SU-DHL-6 (cell line): ENCODE measurements at regions not wholly inside any gene's neighbourhood (a gene's known extent, or its start where the extent isn't known, plus 50 kb on each side); places are given as distances from the start of the nearest gene placed in this dataset.
A peak's percentile ranks its signal among the peaks of the same experiment; 100 is the strongest.

ENCODE experiments used
- H2AFZ ChIP-seq: fragments of 200-600 bp; sonication (generic); 2 replicates; pipeline ENCODE4 v1.6.1; 2014; ENCODE audit warnings: low read depth, mild to moderate bottlenecking, moderate library complexity, mixed read lengths, antibody characterized with exemption, low read length; ENCODE audit not compliant: severe bottlenecking
- H3F3A ChIP-seq: fragments of 200-600 bp; shearing (Covaris generic); 2 replicates; pipeline ENCODE4 v1.6.0; 2016; ENCODE audit warnings: antibody characterized with exemption, mild to moderate bottlenecking; ENCODE audit not compliant: insufficient read depth
- H3K27ac ChIP-seq: fragments of 200-600 bp; sonication (generic); 2 replicates; pipeline ENCODE4 v1.5.1; 2016; ENCODE audit warnings: low read depth, mild to moderate bottlenecking, low read length, moderate library complexity, mixed read lengths
- H3K27me3 ChIP-seq: fragments of 200-600 bp; sonication (generic), shearing (Covaris generic); 2 replicates; pipeline ENCODE4 v1.6.0; 2014; ENCODE audit warnings: mild to moderate bottlenecking, low read length
- H3K36me3 ChIP-seq: fragments of 200-600 bp; sonication (generic); 2 replicates; pipeline ENCODE4 v1.6.1; 2014; ENCODE audit warnings: mild to moderate bottlenecking, low read length, mixed read lengths
- H3K4me2 ChIP-seq: fragments of 300-600, 200-600 bp; shearing (Covaris generic), sonication (generic); 2 replicates; pipeline ENCODE4 v1.6.0; 2014; ENCODE audit warnings: low read length, low read depth, mild to moderate bottlenecking; ENCODE audit not compliant: poor library complexity, severe bottlenecking
- H3K4me3 ChIP-seq: fragments of 200-600 bp; sonication (generic); 2 replicates; pipeline ENCODE4 v1.5.1; 2014; ENCODE audit warnings: antibody characterized with exemption, low read length, mild to moderate bottlenecking, mixed read lengths; ENCODE audit not compliant: insufficient read depth, poor library complexity, severe bottlenecking
- H3K79me2 ChIP-seq: fragments of 200-600 bp; sonication (generic); 2 replicates; pipeline ENCODE4 v1.6.1; 2014; ENCODE audit warnings: mild to moderate bottlenecking, low read length, moderate library complexity; ENCODE audit not compliant: insufficient read depth
- H3K9ac ChIP-seq: fragments of 200-600 bp; sonication (generic); 2 replicates; pipeline ENCODE4 v1.7.0; 2014; ENCODE audit warnings: mild to moderate bottlenecking, low read length
- H3K9me2 ChIP-seq: fragments of 200-600 bp; sonication (generic); replicated peaks from 2 replicates; pipeline ENCODE4 v1.6.1; 2014; ENCODE audit warnings: low read length; ENCODE audit not compliant: insufficient read depth
- H3K9me3 ChIP-seq: fragments of 200-600 bp; sonication (generic); 2 replicates; pipeline ENCODE4 v1.6.1; 2014; ENCODE audit warnings: low read length, mixed read lengths; ENCODE audit not compliant: insufficient read depth
- H4K20me1 ChIP-seq: fragments of 200-600 bp; sonication (generic); 2 replicates; pipeline ENCODE4 v1.6.1; 2014; ENCODE audit warnings: low read depth, mild to moderate bottlenecking, antibody characterized with exemption, low read length, moderate library complexity, mixed read lengths
- CTCF ChIP-seq: fragments of 200-600 bp; sonication (generic); IDR thresholded peaks from one replicate; pipeline ENCODE4 v1.5.1; 2017; ENCODE audit warnings: antibody characterized with exemption, mild to moderate bottlenecking, low read length, moderate library complexity; ENCODE audit not compliant: insufficient read depth, poor library complexity, severe bottlenecking
- EZH2phosphoT487 ChIP-seq: fragments of 200-600 bp; sonication (generic), shearing (Covaris generic); conservative IDR thresholded peaks from 2 replicates; pipeline ENCODE4 v1.6.1; 2018; ENCODE audit warnings: mild to moderate bottlenecking, antibody characterized with exemption, low read length, moderate library complexity, mixed read lengths

GRCh38 chr3:83968356-83968755, 990.4 kb upstream of the CADM2 start:
- Histone ChIP-seq H4K20me1 (no peaks in the 10 kb centered on the region), H3K9me2 (no peaks in the 10 kb centered on the region), H3K4me2 (no peak overlapping the region), H3K79me2 (no peaks in the 10 kb centered on the region), H2AFZ (no peak overlapping the region), H3K27ac (no peak overlapping the region), H3K9me3 (peaks cover 11% of the 10 kb centered on the region; the same call in 1 of the 2 replicates), H3K27me3 (no peaks in the 10 kb centered on the region), H3K9ac (no peak overlapping the region), H3K4me3 (no peak overlapping the region), H3K36me3 (no peaks in the 10 kb centered on the region), H3F3A (no peaks in the 10 kb centered on the region)
- TF ChIP-seq EZH2phosphoT487 (no peak), CTCF (no peak)

- Histone ChIP-seq H3K9me3 (peaks cover 7% of the 10 kb centered on the region; the same call in 1 of the 2 replicates), H2AFZ (peak overlapping the region; percentile 57), H3K79me2 (no peaks in the 10 kb centered on the region), H3K9me2 (no peaks in the 10 kb centered on the region), H3F3A (no peaks in the 10 kb centered on the region), H3K9ac (no peak overlapping the region), H3K27ac (no peak overlapping the region), H3K4me3 (no peak overlapping the region), H3K4me2 (no peak overlapping the region), H3K36me3 (no peaks in the 10 kb centered on the region), H4K20me1 (no peaks in the 10 kb centered on the region), H3K27me3 (no peaks in the 10 kb centered on the region)
- TF ChIP-seq CTCF (no peak), EZH2phosphoT487 (no peak)
Measured at GRCh38 chr3:83971666-83972065, 987.1 kb upstream of the CADM2 start.

GRCh38 chr3:84008623-84009022, 950.2 kb upstream of the CADM2 start:
- H3F3A ChIP-seq = no peaks in the 10 kb centered on the region
- no peaks in the 10 kb centered on the region for H4K20me1 ChIP-seq
- H3K27ac ChIP-seq = no peak overlapping the region
- H3K36me3 ChIP-seq = no peaks in the 10 kb centered on the region
- no peaks in the 10 kb centered on the region for H3K79me2 ChIP-seq
- TF ChIP-seq CTCF = no peak
- TF ChIP-seq EZH2phosphoT487 = no peak
- H3K27me3 ChIP-seq = no peaks in the 10 kb centered on the region
- H3K9me2 ChIP-seq = no peaks in the 10 kb centered on the region
- no peaks in the 10 kb centered on the region for H3K9me3 ChIP-seq
- no peak overlapping the region for H2AFZ ChIP-seq
- no peak overlapping the region for H3K4me3 ChIP-seq
- H3K4me2 ChIP-seq = no peak overlapping the region
- H3K9ac ChIP-seq = no peak overlapping the region

- no peaks in the 10 kb centered on the region for H3K9me2 ChIP-seq
- H2AFZ ChIP-seq = no peak overlapping the region
- H3K36me3 ChIP-seq = no peaks in the 10 kb centered on the region
- H3K79me2 ChIP-seq = no peaks in the 10 kb centered on the region
- TF ChIP-seq CTCF = no peak
- no peak for TF ChIP-seq EZH2phosphoT487
- no peak overlapping the region for H3K9ac ChIP-seq
- H3K4me3 ChIP-seq = no peak overlapping the region
- no peaks in the 10 kb centered on the region for H3F3A ChIP-seq
- no peak overlapping the region for H3K27ac ChIP-seq
- no peaks in the 10 kb centered on the region for H4K20me1 ChIP-seq
- no peak overlapping the region for H3K4me2 ChIP-seq
- H3K27me3 ChIP-seq = no peaks in the 10 kb centered on the region
- no peaks in the 10 kb centered on the region for H3K9me3 ChIP-seq
Measured at GRCh38 chr3:84023842-84024241, 934.9 kb upstream of the CADM2 start.
